Endodermal cell (in vitro differentiated cells): ENCODE measurements at regions not wholly inside any gene's neighbourhood (a gene's known extent, or its start where the extent isn't known, plus 50 kb on each side); places are given as distances from the start of the nearest gene placed in this dataset.

Source experiments
- DNase-seq: peaks from one replicate; pipeline ENCODE4 v3.0.0-alpha.2; 2017
- H3K27ac ChIP-seq: 2 replicates; pipeline ENCODE4 v1.5.1; 2013; ENCODE audit warnings: mild to moderate bottlenecking, low read depth, low read length, moderate library complexity
- H3K27me3 ChIP-seq: 2 replicates; pipeline ENCODE4 v1.6.1; 2013; ENCODE audit warnings: mild to moderate bottlenecking, low read length, moderate library complexity; ENCODE audit not compliant: insufficient read depth, control insufficient read depth, poor library complexity, severe bottlenecking
- H3K36me3 ChIP-seq: 2 replicates; pipeline ENCODE4 v1.7.0; 2013; ENCODE audit warnings: mild to moderate bottlenecking, low read length, moderate library complexity; ENCODE audit not compliant: control insufficient read depth, insufficient read depth
- H3K4me1 ChIP-seq: one replicate; pipeline ENCODE4 v1.7.0; 2013; ENCODE audit warnings: low read length; ENCODE audit not compliant: control insufficient read depth, insufficient read depth
- H3K4me3 ChIP-seq: 2 replicates; pipeline ENCODE4 v1.5.1; 2013; ENCODE audit warnings: mild to moderate bottlenecking, low read length, moderate library complexity
- H3K9ac ChIP-seq: 2 replicates; pipeline ENCODE4 v1.6.1; 2013; ENCODE audit warnings: mild to moderate bottlenecking, low read length, moderate library complexity; ENCODE audit not compliant: poor library complexity, severe bottlenecking; ENCODE audit errors: extremely low read depth
- H3K9me3 ChIP-seq: 2 replicates; pipeline ENCODE4 v1.6.1; 2013; ENCODE audit warnings: mild to moderate bottlenecking, low read length, moderate library complexity; ENCODE audit not compliant: control insufficient read depth
- H3K27ac Mint-ChIP-seq: 2 replicates; pipeline ENCODE4 v1.8.0; 2020; ENCODE audit warnings: mixed read lengths
- H3K27me3 Mint-ChIP-seq: 2 replicates; pipeline ENCODE4 v1.8.0; 2021; ENCODE audit warnings: mild to moderate bottlenecking, mixed read lengths; ENCODE audit not compliant: insufficient read depth
- H3K36me3 Mint-ChIP-seq: 2 replicates; pipeline ENCODE4 v1.8.0; 2020; ENCODE audit warnings: low read depth, mixed read lengths
- H3K4me1 Mint-ChIP-seq: 2 replicates; pipeline ENCODE4 v1.8.0; 2020; ENCODE audit warnings: mixed read lengths
- H3K4me3 Mint-ChIP-seq: 2 replicates; pipeline ENCODE4 v1.8.0; 2020; ENCODE audit warnings: mild to moderate bottlenecking, moderate library complexity, mixed read lengths
- H3K9me3 Mint-ChIP-seq: 2 replicates; pipeline ENCODE4 v1.8.0; 2020; ENCODE audit warnings: mild to moderate bottlenecking, mixed read lengths
- CTCF ChIP-seq: fragments of 200-600 bp; sonication (generic); conservative IDR thresholded peaks from 2 replicates; pipeline ENCODE4 v1.5.0; 2021; ENCODE audit warnings: antibody characterized with exemption, mild to moderate bottlenecking
- WGBS, 2 experiments: methylation state at CpG; one replicate each; pipeline versions ENCODE4 v1.1.5 to v1.1.7; 2013; ENCODE audit warnings: missing lambda C conversion rate in 2 of 2, mixed read lengths in 1 of 2; ENCODE audit not compliant: insufficient coverage in 1 of 2, insufficient read length in 1 of 2; 5-methylcytosine and 5-hydroxymethylcytosine counted together

- no peaks in the 10 kb centered on the region for H3K9me3 ChIP-seq
- H3K27ac Mint-ChIP-seq, result no peak overlapping the region
- DNase-seq, result no peak
- H3K27me3 ChIP-seq, result no peaks in the 10 kb centered on the region
- H3K9ac ChIP-seq, result no peak overlapping the region
- TF ChIP-seq CTCF, result no peak
- H3K36me3 ChIP-seq, result no peaks in the 10 kb centered on the region
- H3K4me1 ChIP-seq, result no peaks in the 10 kb centered on the region
- no peaks in the 10 kb centered on the region for H3K9me3 Mint-ChIP-seq
- H3K4me3 ChIP-seq, result no peak overlapping the region
- 95 to 100% methylated on average over 1 to 4 of the region's 5 CpGs for WGBS, 2 experiments
- H3K4me3 Mint-ChIP-seq, result no peak overlapping the region
- H3K27me3 Mint-ChIP-seq, result peaks cover 21% of the 10 kb centered on the region
- peaks cover 14% of the 10 kb centered on the region for H3K4me1 Mint-ChIP-seq
- no peaks in the 10 kb centered on the region for H3K36me3 Mint-ChIP-seq
- no peak overlapping the region for H3K27ac ChIP-seq
Observed at GRCh38 chr22:48251629-48252028, 1489.2 kb downstream of the TBC1D22A start.

- no peak overlapping the region for H3K9ac ChIP-seq
- no peaks in the 10 kb centered on the region for H3K4me1 ChIP-seq
- no peaks in the 10 kb centered on the region for H3K9me3 ChIP-seq
- Mint-ChIP-seq H3K4me3 (no peak overlapping the region), H3K27me3 (peaks cover 20% of the 10 kb centered on the region), H3K36me3 (no peaks in the 10 kb centered on the region), H3K4me1 (peaks cover 14% of the 10 kb centered on the region), H3K9me3 (no peaks in the 10 kb centered on the region), H3K27ac (no peak overlapping the region)
- DNase-seq, result peak; percentile 17
- no peak for TF ChIP-seq CTCF
- no peaks in the 10 kb centered on the region for H3K36me3 ChIP-seq
- H3K27ac ChIP-seq, result no peak overlapping the region
- H3K4me3 ChIP-seq, result no peak overlapping the region
- H3K27me3 ChIP-seq, result no peaks in the 10 kb centered on the region
- WGBS, 2 experiments, result 88 to 91% methylated on average over 5 of the region's 5 CpGs
Observed at GRCh38 chr22:48250937-48251530, 1488.6 kb downstream of the TBC1D22A start.

- Histone ChIP-seq H3K9ac (no peak overlapping the region), H3K4me3 (no peak overlapping the region), H3K36me3 (no peaks in the 10 kb centered on the region), H3K27me3 (no peaks in the 10 kb centered on the region), H3K27ac (no peak overlapping the region), H3K9me3 (no peaks in the 10 kb centered on the region), H3K4me1 (no peaks in the 10 kb centered on the region)
- Mint-ChIP-seq H3K27ac (no peak overlapping the region), H3K9me3 (no peaks in the 10 kb centered on the region), H3K27me3 (peaks cover 20% of the 10 kb centered on the region), H3K4me3 (no peak overlapping the region), H3K36me3 (no peaks in the 10 kb centered on the region), H3K4me1 (peaks cover 14% of the 10 kb centered on the region)
- no peak for TF ChIP-seq CTCF
- WGBS, 2 experiments, result 91 to 98% methylated on average over 8 to 16 of the region's 16 CpGs
- peak; percentile 42 for DNase-seq
Observed at GRCh38 chr22:48250286-48250895, 1487.9 kb downstream of the TBC1D22A start.
